ENCODE measurements at regions not wholly inside any gene's neighbourhood (a gene's known extent, or its start where the extent isn't known, plus 50 kb on each side); places are given as distances from the start of the nearest gene placed in this dataset.

DNA sequence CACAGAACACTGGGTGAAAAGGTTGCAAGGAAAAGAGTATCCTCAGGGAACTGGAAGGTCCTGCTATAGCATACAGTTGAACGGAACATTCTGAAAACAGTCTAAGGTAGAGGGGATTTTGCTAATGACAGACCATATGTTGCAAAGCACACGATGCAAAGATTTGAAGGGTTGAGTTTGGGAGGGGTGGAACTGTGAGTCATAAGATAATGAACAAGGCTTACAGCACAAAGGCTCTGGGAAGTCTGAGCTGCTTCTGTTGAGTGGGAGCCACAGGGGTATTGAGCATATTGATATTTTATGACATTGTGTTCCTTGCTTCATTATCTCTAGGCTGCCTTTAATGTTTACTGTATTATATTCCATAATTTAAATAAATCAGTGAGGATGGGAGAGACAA is 104.9 kb downstream of the PLPPR4 start:
- Histone ChIP-seq H3K9me3 (replicated peaks in 1 of 2; ENCODE audit: control insufficient read depth in 2 of 2, insufficient read depth in 1 of 2, low read depth in 1 of 2, low read length in 2 of 2) (no peaks in the 10 kb centered on the region), H3K36me3 (replicated peaks in 1 of 2; ENCODE audit: control insufficient read depth in 2 of 2, insufficient read depth in 2 of 2, low read length in 2 of 2) (no peaks in the 10 kb centered on the region)
- no CpG with 5 or more reads among the region's 2 CpGs for WGBS, 2 donors (ENCODE audit: extremely low coverage in 2 of 2, insufficient read length in 2 of 2, insufficient replicate concordance in 1 of 2)

DNA sequence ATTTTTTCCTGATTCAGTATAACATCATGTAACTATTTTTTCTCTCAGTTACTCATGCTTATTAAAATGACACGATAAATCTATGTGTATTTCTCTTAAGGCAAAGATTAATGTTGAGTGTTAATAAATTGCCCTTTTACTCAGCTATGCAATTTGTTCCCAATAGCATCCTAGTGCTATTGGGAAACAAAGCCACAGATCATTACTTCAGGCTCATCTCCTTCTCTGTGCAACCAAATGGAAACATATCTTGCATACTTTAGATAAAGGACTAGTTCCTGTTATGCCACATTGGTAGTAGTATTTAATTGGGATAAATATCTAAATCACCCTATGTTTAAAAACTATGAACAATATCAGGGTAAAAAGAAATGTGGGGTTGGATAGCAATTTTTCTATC is 106.2 kb downstream of the PLPPR4 start:
- Histone ChIP-seq H3K4ac (ENCODE audit: low read length) (no peak overlapping the region), H3K79me1 (ENCODE audit: low read depth, low read length) (no peaks in the 10 kb centered on the region), H3K9me3 (replicated peaks in 1 of 2; ENCODE audit: control insufficient read depth in 2 of 2, insufficient read depth in 1 of 2, low read depth in 1 of 2, low read length in 2 of 2) (no peaks in the 10 kb centered on the region), H3K14ac (ENCODE audit: low read length) (no peak overlapping the region), H3K4me1 (ENCODE audit: control insufficient read depth in 2 of 2, insufficient read depth in 1 of 2, low read depth in 1 of 2, low read length in 2 of 2) (no peaks in the 10 kb centered on the region), H3K27me3 (ENCODE audit: control insufficient read depth in 3 of 3, insufficient read depth in 3 of 3, low read depth in 1 of 3, low read length in 3 of 3) (no peaks in the 10 kb centered on the region), H2AFZ (ENCODE audit: low read length) (no peak overlapping the region), H2BK12ac (ENCODE audit: low read length) (no peak overlapping the region), H3K36me3 (replicated peaks in 1 of 2; ENCODE audit: control insufficient read depth in 2 of 2, insufficient read depth in 2 of 2, low read length in 2 of 2) (no peaks in the 10 kb centered on the region), H3K27ac (replicated peaks; ENCODE audit: low read length) (no peak overlapping the region), H3K23ac (ENCODE audit: low read depth, low read length, poor library complexity) (no peak overlapping the region), H3K18ac (ENCODE audit: low read length) (no peak overlapping the region), H3K9ac (ENCODE audit: low read depth, low read length, poor library complexity) (no peak overlapping the region), H2BK120ac (ENCODE audit: low read depth, low read length) (no peak overlapping the region), H2AK5ac (ENCODE audit: low read depth, low read length) (no peak overlapping the region), H3K4me3 (ENCODE audit: low read length in 2 of 2) (no peak overlapping the region), H2BK5ac (ENCODE audit: low read length) (no peak overlapping the region), H4K8ac (ENCODE audit: low read depth, low read length) (no peak overlapping the region), H2BK15ac (ENCODE audit: low read length) (no peak overlapping the region), H3K4me2 (ENCODE audit: insufficient read depth, low read length, poor library complexity, severe bottlenecking) (no peak overlapping the region), H4K91ac (ENCODE audit: low read depth, low read length, poor library complexity) (no peak overlapping the region)
- no peak for DNase-seq (ENCODE audit: low spot score)
- WGBS, 2 donors (ENCODE audit: extremely low coverage in 2 of 2, insufficient read length in 2 of 2, insufficient replicate concordance in 1 of 2), result no CpG with 5 or more reads among the region's 1 CpG

More for the DNA sequence above, 104.9 kb downstream of the PLPPR4 start:
- Histone ChIP-seq H3K9ac (ENCODE audit: low read depth, low read length, poor library complexity) (no peak overlapping the region), H2BK12ac (ENCODE audit: low read length) (no peak overlapping the region), H3K4ac (ENCODE audit: low read length) (no peak overlapping the region), H3K27ac (replicated peaks; ENCODE audit: low read length) (no peak overlapping the region), H3K4me1 (ENCODE audit: control insufficient read depth in 2 of 2, insufficient read depth in 1 of 2, low read depth in 1 of 2, low read length in 2 of 2) (no peaks in the 10 kb centered on the region), H2AFZ (ENCODE audit: low read length) (no peak overlapping the region), H3K79me1 (ENCODE audit: low read depth, low read length) (no peaks in the 10 kb centered on the region), H3K4me3 (ENCODE audit: low read length in 2 of 2) (no peak overlapping the region), H3K4me2 (ENCODE audit: insufficient read depth, low read length, poor library complexity, severe bottlenecking) (no peak overlapping the region), H2BK5ac (ENCODE audit: low read length) (no peak overlapping the region), H3K14ac (ENCODE audit: low read length) (no peak overlapping the region), H3K27me3 (ENCODE audit: control insufficient read depth in 3 of 3, insufficient read depth in 3 of 3, low read depth in 1 of 3, low read length in 3 of 3) (no peaks in the 10 kb centered on the region), H3K23ac (ENCODE audit: low read depth, low read length, poor library complexity) (no peak overlapping the region), H4K8ac (ENCODE audit: low read depth, low read length) (no peak overlapping the region), H2BK15ac (ENCODE audit: low read length) (no peak overlapping the region), H2AK5ac (ENCODE audit: low read depth, low read length) (no peak overlapping the region), H3K18ac (ENCODE audit: low read length) (no peak overlapping the region), H2BK120ac (ENCODE audit: low read depth, low read length) (no peak overlapping the region), H4K91ac (ENCODE audit: low read depth, low read length, poor library complexity) (no peak overlapping the region)
- no peak for DNase-seq (ENCODE audit: low spot score)

DNA sequence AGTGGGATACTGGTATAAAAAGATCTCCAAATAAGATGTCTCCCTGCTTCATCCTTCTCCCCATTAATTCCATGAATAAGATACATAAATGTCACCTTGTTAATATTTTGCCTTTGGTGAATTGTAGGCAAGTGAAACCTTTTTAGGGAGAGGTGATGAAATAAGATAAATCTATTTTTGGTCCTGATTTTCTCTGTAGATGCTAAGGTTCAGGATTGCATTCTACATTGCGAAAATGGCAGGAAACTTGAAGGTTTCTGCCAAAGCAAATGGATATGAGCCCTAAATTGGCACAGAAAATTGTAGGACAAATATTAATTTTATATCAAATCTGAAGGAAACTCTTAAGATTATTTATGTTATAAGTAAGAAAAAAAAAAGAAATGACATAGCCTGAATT is 107.1 kb downstream of the PLPPR4 start:
- no peak overlapping the region for H2AK5ac ChIP-seq (ENCODE audit: low read depth, low read length)
- no peaks in the 10 kb centered on the region for H3K36me3 ChIP-seq (replicated peaks in 1 of 2; ENCODE audit: control insufficient read depth in 2 of 2, insufficient read depth in 2 of 2, low read length in 2 of 2)
- H3K4me3 ChIP-seq (ENCODE audit: low read length in 2 of 2), result no peak overlapping the region
- H3K4ac ChIP-seq (ENCODE audit: low read length), result no peak overlapping the region
- no peak overlapping the region for H3K23ac ChIP-seq (ENCODE audit: low read depth, low read length, poor library complexity)
- no peaks in the 10 kb centered on the region for H3K4me1 ChIP-seq (ENCODE audit: control insufficient read depth in 2 of 2, insufficient read depth in 1 of 2, low read depth in 1 of 2, low read length in 2 of 2)
- H2BK15ac ChIP-seq (ENCODE audit: low read length), result no peak overlapping the region
- H3K4me2 ChIP-seq (ENCODE audit: insufficient read depth, low read length, poor library complexity, severe bottlenecking), result no peak overlapping the region
- H2AFZ ChIP-seq (ENCODE audit: low read length), result no peak overlapping the region
- no peak overlapping the region for H3K18ac ChIP-seq (ENCODE audit: low read length)
- no peak overlapping the region for H2BK5ac ChIP-seq (ENCODE audit: low read length)
- DNase-seq (ENCODE audit: low spot score), result no peak
- H4K8ac ChIP-seq (ENCODE audit: low read depth, low read length), result no peak overlapping the region
- no peaks in the 10 kb centered on the region for H3K27me3 ChIP-seq (ENCODE audit: control insufficient read depth in 3 of 3, insufficient read depth in 3 of 3, low read depth in 1 of 3, low read length in 3 of 3)
- no peak overlapping the region for H3K27ac ChIP-seq (replicated peaks; ENCODE audit: low read length)
- no peak overlapping the region for H3K9ac ChIP-seq (ENCODE audit: low read depth, low read length, poor library complexity)
- no CpG with 5 or more reads among the region's 1 CpG for WGBS, 2 donors (ENCODE audit: extremely low coverage in 2 of 2, insufficient read length in 2 of 2, insufficient replicate concordance in 1 of 2)
- H3K9me3 ChIP-seq (replicated peaks in 1 of 2; ENCODE audit: control insufficient read depth in 2 of 2, insufficient read depth in 1 of 2, low read depth in 1 of 2, low read length in 2 of 2), result no peaks in the 10 kb centered on the region
- no peak overlapping the region for H2BK12ac ChIP-seq (ENCODE audit: low read length)
- H4K91ac ChIP-seq (ENCODE audit: low read depth, low read length, poor library complexity), result no peak overlapping the region
- H3K14ac ChIP-seq (ENCODE audit: low read length), result no peak overlapping the region
- no peak overlapping the region for H2BK120ac ChIP-seq (ENCODE audit: low read depth, low read length)
- H3K79me1 ChIP-seq (ENCODE audit: low read depth, low read length), result no peaks in the 10 kb centered on the region

DNA sequence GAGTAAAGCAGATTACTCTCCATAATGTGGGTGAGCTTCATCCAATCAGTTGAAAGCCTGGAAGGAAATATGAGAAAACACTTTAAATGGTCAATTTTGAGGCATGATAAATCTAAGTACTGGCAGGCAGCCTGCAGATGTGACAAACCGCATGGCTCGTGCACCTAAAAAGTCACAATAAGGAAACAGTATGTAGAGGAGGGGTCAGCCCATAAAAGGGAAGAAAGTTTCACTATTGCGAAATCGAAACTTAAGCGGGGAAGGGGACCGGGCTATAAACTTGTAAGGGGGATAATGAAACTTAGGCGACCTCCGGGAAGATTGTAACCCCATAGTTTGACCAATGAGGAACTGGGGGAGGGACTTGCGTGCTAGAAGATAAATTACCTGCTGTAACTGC is 109.8 kb downstream of the PLPPR4 start:
- no peaks in the 10 kb centered on the region for H3K27me3 ChIP-seq (ENCODE audit: control insufficient read depth in 3 of 3, insufficient read depth in 3 of 3, low read depth in 1 of 3, low read length in 3 of 3)
- H3K23ac ChIP-seq (ENCODE audit: low read depth, low read length, poor library complexity), result no peak overlapping the region
- no peak overlapping the region for H3K14ac ChIP-seq (ENCODE audit: low read length)
- H3K36me3 ChIP-seq (replicated peaks in 1 of 2; ENCODE audit: control insufficient read depth in 2 of 2, insufficient read depth in 2 of 2, low read length in 2 of 2), result no peaks in the 10 kb centered on the region
- no peak overlapping the region for H3K9ac ChIP-seq (ENCODE audit: low read depth, low read length, poor library complexity)
- no peak overlapping the region for H2BK120ac ChIP-seq (ENCODE audit: low read depth, low read length)
- no peak overlapping the region for H2AFZ ChIP-seq (ENCODE audit: low read length)
- no peaks in the 10 kb centered on the region for H3K9me3 ChIP-seq (replicated peaks in 1 of 2; ENCODE audit: control insufficient read depth in 2 of 2, insufficient read depth in 1 of 2, low read depth in 1 of 2, low read length in 2 of 2)
- no peak overlapping the region for H2BK5ac ChIP-seq (ENCODE audit: low read length)
- H2BK12ac ChIP-seq (ENCODE audit: low read length), result no peak overlapping the region
- WGBS, 2 donors (ENCODE audit: extremely low coverage in 2 of 2, insufficient read length in 2 of 2, insufficient replicate concordance in 1 of 2), result no CpG with 5 or more reads among the region's 9 CpGs
- no peak overlapping the region for H3K4me3 ChIP-seq (ENCODE audit: low read length in 2 of 2)
- no peaks in the 10 kb centered on the region for H3K4me1 ChIP-seq (ENCODE audit: control insufficient read depth in 2 of 2, insufficient read depth in 1 of 2, low read depth in 1 of 2, low read length in 2 of 2)
- H2AK5ac ChIP-seq (ENCODE audit: low read depth, low read length), result no peak overlapping the region
- no peak overlapping the region for H3K4me2 ChIP-seq (ENCODE audit: insufficient read depth, low read length, poor library complexity, severe bottlenecking)
- no peak overlapping the region for H3K18ac ChIP-seq (ENCODE audit: low read length)
- no peak overlapping the region for H3K27ac ChIP-seq (replicated peaks; ENCODE audit: low read length)
- no peak for DNase-seq (ENCODE audit: low spot score)
- H4K91ac ChIP-seq (ENCODE audit: low read depth, low read length, poor library complexity), result no peak overlapping the region
- H3K4ac ChIP-seq (ENCODE audit: low read length), result no peak overlapping the region
- no peak overlapping the region for H4K8ac ChIP-seq (ENCODE audit: low read depth, low read length)
- H2BK15ac ChIP-seq (ENCODE audit: low read length), result no peak overlapping the region
- no peaks in the 10 kb centered on the region for H3K79me1 ChIP-seq (ENCODE audit: low read depth, low read length)

All from neuronal stem cell (in vitro differentiated cells).